ENCODE measurements at regions not wholly inside any gene's neighbourhood (a gene's known extent, or its start where the extent isn't known, plus 50 kb on each side); places are given as distances from the start of the nearest gene placed in this dataset.

DNA sequence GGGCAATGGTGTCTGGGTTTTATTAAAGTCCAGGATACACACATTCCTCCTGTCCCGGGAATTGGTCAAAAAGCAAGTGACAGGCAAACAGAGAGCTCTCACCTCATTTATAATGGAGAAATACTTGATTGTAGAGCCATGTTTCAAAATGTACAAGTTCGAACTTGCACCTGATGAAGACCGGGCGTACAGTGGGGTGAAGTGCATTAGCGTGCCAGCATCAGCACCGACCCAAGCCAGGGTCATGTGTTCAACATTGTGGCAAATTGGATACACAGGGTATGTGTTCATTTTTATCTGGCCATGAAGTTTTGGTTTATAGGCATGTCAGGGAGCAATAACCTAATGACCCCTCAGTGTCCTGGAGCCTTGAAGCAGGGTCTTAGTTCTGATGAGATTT lies 472.5 kb downstream of the IRX1 start:
- no peak for DNase-seq (ENCODE audit: low spot score)

DNA sequence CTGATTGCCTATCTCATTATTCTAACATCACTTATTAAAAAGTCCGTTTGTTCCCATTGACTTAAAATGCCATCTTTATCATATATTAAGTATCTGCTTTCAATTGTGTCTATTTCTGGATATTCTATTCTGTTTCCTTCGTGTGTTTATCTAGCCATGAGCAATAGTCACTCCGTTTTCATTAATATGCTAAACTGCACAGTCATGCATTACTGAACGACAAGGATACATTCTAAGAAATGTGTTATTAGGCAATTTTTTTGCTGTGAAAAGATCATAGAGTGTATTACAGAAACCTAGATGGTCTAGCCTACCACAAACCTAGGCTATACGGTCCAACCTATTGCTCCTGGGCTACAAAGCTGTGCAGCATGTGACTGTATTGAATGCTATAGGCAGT lies 482.9 kb downstream of the IRX1 start:
- DNase-seq (ENCODE audit: low spot score): no peak

DNA sequence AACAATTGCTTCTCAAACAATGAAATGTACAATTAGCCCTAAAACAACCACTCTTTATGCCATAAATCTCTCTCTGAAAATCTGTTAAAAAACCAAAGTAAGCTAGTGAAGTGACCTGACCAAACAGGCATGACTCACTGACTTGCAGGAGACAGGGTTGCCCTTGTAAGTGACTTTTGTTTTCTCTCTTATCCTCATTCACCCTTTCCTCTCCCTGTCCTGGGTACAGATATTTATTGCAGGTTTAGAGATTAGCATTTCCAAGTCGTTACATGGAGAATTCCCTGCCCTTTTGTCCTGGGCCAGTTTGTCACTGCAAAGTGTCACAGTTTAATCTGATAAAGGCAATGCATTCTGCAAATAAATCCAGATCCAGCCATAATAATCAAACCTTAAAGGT lies 484.2 kb downstream of the IRX1 start:
- no peak for DNase-seq (ENCODE audit: low spot score)

DNA sequence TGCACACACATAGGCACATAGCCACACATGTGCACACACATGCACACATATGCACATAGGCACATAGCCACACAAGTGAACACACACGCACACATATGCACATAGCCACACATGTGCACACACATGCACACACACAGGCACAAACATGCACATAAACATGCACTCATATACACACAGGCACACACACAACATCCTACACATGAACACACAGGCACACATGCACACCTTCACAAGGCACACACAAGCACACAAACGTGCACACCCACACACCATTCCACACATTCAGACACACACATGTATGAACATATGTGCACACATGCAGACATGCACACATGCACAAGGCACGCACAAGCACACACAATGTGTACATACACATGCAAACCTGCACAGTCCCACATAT lies 484.7 kb downstream of the IRX1 start:
- DNase-seq (ENCODE audit: low spot score): no peak

DNA sequence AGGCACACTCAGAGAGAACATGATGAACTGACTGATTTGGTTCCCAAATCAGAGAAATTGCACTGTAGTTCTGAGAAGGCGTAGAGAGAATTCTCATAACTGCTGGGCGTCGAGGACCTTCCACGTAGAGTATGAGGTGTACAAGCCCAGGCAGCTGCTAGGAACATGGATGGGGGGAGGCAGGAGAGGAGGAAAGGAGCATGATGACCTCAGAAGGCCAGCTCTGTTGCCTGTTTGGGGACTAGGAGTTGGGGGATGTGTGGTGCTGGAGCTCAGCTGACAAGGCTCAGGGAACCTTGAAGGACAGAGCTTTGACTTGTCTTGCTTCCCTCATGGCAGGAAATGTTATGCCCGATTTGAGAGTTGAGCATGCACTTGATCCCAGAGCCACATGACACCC lies 485.4 kb downstream of the IRX1 start:
- DNase-seq (ENCODE audit: low spot score): no peak

DNA sequence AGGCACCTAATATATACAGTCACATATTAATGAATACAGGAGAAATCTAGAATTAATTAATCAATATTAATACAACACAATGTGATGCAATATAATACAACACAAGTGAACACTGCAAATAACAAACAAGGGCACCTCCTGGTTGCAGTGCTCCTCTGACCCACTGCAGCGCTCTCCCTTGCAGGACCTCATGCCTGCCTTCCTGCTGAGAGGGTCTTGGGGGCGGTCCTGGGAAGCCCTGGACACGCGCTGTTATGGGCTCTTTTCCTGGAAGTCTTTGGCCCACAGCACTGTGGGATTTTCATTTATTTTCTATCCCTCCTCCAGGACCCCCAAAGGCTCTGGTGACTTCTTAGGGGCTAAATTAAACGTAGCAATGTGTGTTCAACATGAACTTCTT lies 485.8 kb downstream of the IRX1 start:
- DNase-seq (ENCODE audit: low spot score): no peak

DNA sequence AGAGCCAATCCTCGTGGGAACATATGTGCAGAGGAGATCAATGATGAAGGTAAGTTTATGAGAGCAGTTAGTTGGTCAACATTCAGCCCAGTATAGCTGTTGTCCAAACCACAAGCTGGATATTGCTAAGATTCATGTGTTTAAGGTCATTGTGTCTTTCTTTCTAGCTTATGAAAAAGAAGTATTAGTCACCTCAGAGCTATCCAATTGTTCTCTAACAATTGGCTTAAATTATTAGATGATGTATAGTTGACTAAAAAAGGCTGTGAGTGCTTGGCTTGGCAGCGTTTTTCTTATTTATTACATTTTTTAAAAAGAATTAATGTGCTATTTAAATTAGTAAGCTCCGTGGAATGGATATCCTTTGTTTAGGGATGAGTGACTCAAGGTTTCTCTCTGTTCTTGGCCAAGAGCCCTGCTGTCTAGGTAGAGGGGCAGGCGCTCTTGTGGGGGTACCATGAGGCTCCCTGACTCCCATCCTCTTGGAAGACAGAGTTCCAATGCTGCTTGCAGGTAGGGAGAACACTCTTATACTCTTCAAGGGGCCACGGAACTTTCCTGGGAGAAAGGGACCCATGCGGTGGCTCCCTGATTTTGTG lies 487.4 kb downstream of the IRX1 start:
- DNase-seq (ENCODE audit: low spot score): no peak

DNA sequence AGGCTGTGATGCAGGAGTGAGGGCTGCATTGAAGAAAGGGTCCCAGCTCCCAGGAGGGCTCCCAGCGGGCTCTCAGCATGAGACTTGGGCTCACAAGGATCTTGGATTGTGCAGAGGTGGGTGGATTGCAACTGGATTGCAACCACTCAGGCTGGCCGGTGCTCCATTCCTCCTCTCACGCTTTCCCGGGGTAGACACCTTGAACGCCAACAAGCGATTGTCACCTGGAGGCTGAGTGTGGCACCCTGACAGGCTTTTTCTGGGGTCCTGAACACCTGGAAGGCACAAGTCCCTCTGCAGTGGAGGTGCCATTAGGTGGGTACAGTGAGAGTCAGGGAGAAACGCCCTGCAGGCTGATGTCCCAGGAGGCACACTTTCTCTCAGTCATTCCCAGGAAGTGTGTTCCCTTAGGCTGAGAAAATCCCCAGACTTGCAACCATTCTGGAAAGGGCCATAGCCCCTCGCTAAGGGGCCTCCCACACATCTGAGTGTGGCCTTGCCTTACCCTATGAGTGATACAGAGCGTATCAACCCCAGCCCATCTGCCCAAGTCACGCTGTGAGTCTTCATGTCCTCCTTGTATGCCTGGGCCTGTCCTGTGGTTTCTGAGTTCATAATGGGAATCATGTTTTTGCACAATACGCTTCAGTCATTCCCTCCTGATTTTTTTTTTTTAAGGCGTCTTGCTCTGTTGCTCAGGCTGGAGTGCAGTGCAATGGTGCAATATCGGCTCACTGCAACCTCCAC lies 488.1 kb downstream of the IRX1 start:
- no peak for DNase-seq (ENCODE audit: low spot score)

DNA sequence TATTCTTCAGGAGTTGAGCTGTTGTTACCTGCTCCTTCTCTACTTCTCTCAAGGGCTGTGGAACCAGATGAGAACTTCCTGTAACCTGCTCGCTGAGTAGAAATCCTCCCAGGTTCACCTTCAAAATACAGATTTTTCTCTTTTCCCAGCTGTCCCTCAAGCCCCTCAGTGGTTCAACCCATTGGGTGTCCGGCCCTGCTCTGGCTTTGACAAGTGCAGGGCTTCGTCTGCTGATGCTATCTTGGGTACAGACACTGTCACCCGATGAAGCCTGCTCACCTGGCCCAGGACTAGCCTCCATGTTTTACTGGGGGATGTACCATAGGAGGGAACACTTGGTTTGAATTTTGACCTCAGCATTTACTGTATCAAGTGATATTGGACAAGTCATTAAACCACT lies 490.4 kb downstream of the IRX1 start:
- DNase-seq (ENCODE audit: low spot score): no peak

DNA sequence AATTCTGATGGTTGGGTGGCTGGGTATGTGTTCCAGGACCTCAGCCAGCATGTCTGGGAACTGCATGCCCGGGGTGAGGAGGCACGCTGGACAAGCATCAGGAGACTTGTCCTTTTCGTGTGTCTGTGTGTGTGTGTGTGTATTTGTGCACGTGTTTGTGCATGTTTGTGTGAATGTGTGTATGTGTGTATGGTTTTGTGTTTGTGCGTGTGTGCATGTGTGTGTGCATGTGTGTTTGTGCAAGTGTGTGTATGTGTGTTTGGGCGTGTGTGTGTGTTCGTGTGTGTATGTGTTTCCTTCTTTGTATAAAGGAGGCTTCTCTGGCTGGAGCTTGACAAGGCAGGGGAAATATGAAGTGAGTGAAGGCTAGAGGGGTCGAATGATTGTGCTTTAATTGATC lies 491.5 kb downstream of the IRX1 start:
- DNase-seq (ENCODE audit: low spot score): no peak

DNA sequence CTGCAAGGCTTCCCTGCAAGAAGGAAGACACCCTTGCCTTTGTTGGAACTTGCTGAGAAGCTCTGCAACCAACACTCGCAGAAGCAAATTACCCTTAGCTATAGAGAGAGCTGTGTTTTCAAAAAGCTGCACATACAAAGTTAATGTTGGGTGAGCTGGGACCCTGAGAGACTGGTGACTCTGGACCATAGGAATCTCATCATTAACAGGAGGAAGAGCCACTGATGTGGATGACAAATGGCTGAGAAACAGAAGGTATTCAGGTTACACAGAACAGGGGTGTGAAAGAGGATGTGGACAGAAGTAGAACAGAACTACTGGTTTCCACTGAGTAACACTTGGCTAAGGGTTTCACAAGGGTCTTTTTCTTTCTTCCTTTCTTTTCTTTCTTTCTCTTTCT lies 493.5 kb downstream of the IRX1 start:
- no peak for DNase-seq (ENCODE audit: low spot score)

DNA sequence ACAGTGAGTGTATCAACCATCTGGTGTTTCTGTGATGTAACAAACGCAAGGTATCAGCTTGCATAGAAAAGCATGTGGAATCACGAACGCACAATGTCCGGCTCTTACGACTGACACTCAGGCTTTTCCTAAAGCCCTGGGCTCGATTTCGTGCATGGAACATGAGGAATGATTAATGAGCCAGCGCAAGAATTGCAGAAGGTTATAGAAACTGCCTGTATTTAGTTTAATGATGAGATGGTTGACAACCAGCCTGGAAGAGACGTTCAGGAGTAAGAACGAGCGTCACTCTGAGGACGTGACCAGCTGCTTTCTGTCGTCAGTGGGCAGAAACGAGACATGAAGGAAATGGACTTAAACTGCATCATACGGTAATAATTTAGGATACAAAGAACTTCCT lies 497.6 kb downstream of the IRX1 start:
- no peak for DNase-seq (ENCODE audit: low spot score)

DNA sequence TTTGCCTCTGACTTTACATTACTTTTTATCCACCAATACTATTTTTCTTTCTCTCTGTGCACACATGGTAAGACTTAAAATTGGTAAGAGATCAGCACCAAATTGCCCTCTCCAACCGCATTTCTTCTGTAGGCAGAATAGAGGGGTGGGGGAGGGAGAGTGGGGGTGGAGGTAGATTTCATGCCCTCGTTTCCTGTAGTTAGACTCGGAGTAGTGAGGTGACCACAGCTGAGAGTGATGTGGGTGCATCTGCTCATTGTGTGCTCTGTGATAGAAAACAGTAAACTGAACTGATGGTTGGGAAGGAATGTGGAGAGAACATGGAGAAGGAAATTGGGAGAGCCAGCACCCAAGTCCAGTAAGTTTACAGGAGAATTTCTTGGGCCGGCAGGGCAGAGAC lies 498.3 kb downstream of the IRX1 start:
- no peak for DNase-seq (ENCODE audit: low spot score)

DNA sequence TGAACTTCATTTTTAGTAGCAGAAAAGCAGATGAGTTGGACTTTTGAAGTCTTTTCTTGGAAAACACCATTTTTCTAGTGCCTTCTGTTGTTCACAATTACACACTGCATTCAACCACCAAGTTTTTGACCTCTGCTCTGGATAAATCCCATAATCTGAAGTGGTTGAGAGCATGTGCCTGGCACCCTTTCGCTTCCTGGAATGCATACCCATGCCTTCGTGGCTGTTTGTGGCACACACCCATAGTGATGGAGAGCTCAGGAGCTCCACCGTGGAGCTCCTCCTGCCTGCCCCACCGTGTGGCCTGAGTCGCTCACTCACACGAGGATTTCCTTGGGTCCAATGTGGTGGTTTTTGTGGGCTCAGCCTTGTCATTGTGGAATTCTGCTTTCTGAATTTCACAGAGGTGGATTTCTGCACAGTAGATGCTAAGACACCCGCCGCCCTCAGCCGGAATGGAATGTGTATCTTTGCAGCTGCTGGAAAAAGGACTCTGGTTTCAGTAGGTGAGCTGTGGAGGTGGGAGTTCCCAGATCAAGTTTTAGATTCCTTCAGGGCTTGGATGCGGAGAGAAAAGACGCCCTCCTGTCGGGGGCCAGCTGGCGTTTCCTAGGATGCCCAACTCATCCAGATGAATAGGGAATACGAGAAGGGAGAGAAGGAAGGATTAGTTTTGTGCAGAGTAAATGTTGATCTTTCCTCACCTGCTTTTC lies 500.4 kb downstream of the IRX1 start:
- no peak for DNase-seq (ENCODE audit: low spot score)

DNA sequence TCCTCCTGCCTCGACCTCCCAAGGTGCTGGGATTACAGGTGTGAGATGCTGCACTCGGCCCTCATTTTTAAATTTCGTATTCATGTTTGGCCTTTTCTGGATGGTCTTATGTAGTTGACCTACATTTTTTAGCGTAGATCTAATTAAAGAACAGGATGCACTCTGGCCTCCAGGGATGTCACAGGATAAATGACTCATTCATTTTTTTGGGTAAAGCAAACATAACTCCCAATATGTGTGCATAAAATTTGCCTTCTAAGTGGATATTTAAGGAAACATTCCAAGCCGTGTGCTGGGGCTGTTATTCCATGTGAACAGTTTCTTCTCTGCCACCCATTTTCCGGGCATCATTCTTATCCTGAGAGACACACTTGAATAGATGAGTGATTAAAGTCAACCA lies 501.6 kb downstream of the IRX1 start:
- no peak for DNase-seq (ENCODE audit: low spot score)

DNA sequence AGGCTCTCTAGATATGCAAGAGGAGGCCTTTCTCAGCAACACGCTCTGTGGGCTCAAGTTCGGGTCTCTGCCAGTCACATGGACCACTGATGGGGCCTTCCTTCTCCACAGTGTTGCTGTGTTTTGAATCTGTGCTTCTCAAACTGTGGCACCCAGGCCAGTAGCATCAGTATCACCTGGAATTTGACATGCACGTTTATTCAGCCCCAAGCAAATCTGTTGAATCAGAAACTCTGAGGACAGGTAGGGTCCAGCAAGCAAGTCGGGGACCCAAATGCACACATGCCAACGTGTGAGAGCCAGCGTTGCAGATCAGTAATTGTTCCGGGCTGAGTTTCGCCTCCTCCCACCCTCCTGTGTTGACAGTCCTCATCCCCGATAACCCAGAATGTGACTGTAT lies 502.6 kb downstream of the IRX1 start:
- DNase-seq (ENCODE audit: low spot score): no peak

DNA sequence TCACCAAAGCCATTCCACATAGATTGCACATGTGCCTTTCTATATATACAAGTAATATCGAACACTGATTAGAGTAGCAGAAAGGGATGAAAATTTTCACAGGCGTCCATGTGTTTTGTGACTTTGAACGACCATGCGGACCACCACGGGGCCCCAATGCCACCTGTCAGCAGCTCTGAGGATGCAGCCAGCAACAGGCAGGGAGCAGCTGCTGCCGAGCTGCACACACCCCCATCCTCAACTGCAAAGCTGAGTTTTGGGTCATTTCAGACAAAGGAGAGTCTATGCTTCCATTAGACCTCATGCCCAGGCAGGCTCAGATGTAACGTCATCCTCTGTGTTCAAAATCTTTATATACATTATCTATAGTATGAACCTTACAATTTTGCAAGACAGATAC lies 503.8 kb downstream of the IRX1 start:
- DNase-seq (ENCODE audit: low spot score): no peak

DNA sequence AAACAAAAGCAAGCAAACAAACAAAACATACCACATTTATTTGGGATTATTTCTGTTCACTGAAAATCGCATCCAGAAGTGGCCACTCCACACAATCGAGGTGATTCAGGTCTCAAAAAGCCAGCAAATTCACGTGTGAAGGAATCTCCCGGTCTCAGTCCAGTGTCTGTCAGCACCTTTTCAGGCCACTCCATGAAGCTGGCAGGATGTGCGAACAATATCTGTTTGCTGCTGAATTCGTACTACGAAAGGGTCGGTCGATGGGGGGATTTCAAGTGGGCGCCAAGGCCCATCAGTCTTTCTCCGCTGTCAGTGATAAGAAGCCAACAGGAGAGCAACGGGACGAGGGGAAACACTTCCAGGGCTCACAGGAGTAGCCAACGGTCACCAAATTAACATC lies 505.1 kb downstream of the IRX1 start:
- no peak for DNase-seq (ENCODE audit: low spot score)

DNA sequence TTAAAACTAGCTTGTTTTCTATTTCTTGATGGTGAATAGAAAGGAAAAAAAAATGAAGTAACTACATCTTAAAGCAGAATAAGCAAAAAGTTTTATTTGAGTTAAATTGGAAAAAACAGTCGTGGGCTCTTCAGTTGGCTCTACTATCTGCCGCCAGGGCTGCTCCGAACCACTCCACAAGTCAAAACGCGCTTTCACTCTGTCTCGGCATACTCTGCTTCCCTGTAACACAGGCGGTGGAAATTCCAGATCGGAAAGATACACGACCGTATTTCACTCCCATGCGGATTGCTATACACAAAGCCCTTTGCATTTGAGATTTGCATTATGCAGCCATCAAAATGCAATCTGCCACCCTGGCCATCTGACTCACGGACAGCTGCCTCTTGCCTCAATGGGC lies 505.6 kb downstream of the IRX1 start:
- no peak for DNase-seq (ENCODE audit: low spot score)

DNA sequence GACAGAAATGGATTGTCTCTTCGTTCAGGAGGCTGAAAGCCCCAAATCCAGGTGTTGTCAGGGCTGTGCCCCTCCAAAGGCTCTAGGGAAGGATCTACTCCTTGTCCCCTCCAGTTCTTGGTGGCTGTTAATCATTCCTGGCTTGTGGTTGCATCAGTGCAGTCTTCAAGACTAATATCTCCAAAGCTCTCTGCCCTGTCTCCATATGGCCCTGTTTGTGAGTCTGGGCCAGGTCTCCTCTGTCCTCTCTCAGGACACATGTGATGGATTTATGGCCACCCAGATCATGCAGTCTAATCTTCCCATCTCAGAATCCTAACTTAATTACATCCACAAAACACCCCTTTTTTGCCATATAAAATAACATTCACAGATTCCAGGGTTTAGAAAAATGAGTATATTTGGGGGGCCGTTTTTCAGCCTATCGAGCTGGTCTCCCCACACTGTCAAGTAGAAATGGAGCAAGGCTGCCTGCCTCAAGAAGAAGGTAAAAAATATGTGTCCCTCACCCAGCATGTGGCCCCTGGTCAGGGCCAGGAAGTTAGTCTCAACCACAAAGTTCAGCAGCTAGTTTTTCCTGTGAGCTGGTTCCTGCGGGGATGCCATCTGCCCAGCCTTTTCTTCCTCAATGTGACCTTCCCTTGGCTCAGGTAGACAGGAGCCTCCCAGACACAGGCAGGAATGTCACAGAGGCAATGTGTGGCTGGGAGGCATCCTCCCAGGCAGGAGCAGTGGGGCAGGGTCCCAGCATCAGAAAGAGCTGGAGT lies 509.4 kb downstream of the IRX1 start:
- DNase-seq (ENCODE audit: low spot score): no peak

DNA sequence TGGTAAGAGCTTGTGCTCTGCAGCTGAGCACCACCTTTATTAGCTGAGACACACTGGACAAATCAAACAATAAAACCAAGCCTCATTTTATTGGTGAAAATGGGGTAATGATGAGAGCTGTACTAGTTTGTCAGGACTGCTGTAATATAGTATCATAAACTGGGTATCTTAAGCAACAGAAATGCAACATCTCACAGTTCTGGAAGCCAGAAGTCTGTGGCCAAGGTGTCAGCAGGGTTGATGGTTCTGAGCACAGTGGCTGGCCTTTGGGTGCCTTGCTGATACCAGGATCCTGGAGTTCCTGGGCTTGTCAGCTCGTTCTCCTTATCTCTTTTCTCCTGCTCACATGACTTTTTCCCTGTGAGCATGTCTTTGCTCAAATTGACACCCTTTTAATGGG lies 513.1 kb downstream of the IRX1 start:
- DNase-seq (ENCODE audit: low spot score): no peak

DNA sequence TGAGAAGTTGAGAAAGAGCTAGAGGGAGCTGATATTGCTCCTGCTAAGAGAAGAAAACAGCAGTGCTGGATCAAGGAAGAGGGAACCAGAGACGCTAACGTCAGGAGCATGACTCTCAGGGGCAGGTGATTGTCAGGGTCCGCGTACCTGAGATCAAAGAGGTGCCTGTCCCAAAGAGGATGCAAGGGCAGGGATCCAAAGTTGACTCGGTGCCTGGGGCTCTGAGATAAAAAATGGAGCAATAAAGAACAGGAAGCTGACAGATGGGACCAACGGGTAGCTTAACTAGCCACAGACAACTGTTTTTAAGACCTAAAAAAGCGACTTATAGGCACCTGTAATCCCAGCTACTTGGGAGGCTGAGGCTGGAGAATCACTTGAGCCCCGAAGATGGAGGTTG lies 517.8 kb downstream of the IRX1 start:
- DNase-seq (ENCODE audit: low spot score): no peak

DNA sequence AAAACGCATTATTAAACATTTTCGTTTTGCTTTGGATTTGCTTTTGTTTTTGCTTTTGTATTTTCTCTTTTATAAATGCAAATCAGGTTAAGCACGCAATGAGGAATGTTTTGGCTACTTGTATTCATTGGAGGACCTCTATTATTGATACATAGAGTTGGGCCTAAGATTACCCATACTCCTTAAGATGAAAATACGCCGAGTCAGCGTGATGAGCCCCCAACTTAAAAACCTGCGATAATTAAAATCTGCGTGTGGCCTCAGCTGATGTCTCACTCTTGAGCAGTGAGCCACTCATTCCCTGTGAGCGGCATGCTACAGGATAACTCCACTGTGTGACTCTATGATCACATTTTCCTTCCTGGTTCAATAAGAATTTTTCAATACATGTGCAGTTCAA lies 518.3 kb downstream of the IRX1 start:
- no peak for DNase-seq (ENCODE audit: low spot score)

Data from AG08395 (cell line).